GM10266 (cell line): ENCODE measurements at regions not wholly inside any gene's neighbourhood (a gene's known extent, or its start where the extent isn't known, plus 50 kb on each side); places are given as distances from the start of the nearest gene placed in this dataset.

Source experiments
- DNase-seq: peaks from one replicate; pipeline ENCODE4 v3.0.0; 2012; ENCODE audit errors: extremely low spot score
- CTCF ChIP-seq: IDR thresholded peaks from 2 replicates; pipeline ENCODE4 v1.5.1; 2012; ENCODE audit warnings: mild to moderate bottlenecking, low read depth; ENCODE audit not compliant: control insufficient read depth, insufficient read depth; ENCODE audit errors: missing control alignments

GRCh38 chr1:30264672-30265025, 458.7 kb downstream of the MATN1 start:
- no peak for DNase-seq
- no peak for TF ChIP-seq CTCF

GRCh38 chr1:30263888-30264671, 459.3 kb downstream of the MATN1 start:
- DNase-seq, result no peak
- no peak for TF ChIP-seq CTCF

- DNase-seq, result no peak
- TF ChIP-seq CTCF, result no peak
Measured at GRCh38 chr1:30263405-30263804, 460.0 kb downstream of the MATN1 start.

GRCh38 chr1:30262158-30262557, 461.2 kb downstream of the MATN1 start:
- DNase-seq, result no peak
- no peak for TF ChIP-seq CTCF

- TF ChIP-seq CTCF, result no peak
- no peak for DNase-seq
Measured at GRCh38 chr1:30260318-30260717, 463.1 kb downstream of the MATN1 start.

GRCh38 chr1:30259631-30260030, 463.8 kb downstream of the MATN1 start:
- no peak for TF ChIP-seq CTCF
- DNase-seq, result no peak

GRCh38 chr1:30258876-30259275, 464.5 kb downstream of the MATN1 start:
- no peak for TF ChIP-seq CTCF
- DNase-seq, result no peak
